H1 (cell line): ENCODE measurements at regions not wholly inside any gene's neighbourhood (a gene's known extent, or its start where the extent isn't known, plus 50 kb on each side); places are given as distances from the start of the nearest gene placed in this dataset.

Source experiments
- CTCF ChIA-PET: fragments of 300-600 bp; sonication (Branson Sonifier 250); formaldehyde crosslinking; loops from one replicate; lab custom pipeline; 2021; ENCODE audit not compliant: partially characterized antibody; lab: Charles Lee
- POLR2A ChIA-PET: fragments of 300-600 bp; sonication (Branson Sonifier 250); formaldehyde crosslinking; loops from one replicate; lab custom pipeline; 2021; ENCODE audit warnings: inconsistent platforms; ENCODE audit not compliant: partially characterized antibody; lab: Charles Lee
- DNase-seq, 2 experiments: peaks; one replicate each; pipeline versions ENCODE4 v3.0.0 to v3.0.0-alpha.2; 2010 to 2022; ENCODE audit warnings: low spot score in 2 of 2, low read depth in 1 of 2, mixed read lengths in 1 of 2
- FAIRE-seq: peaks from 2 replicates; lab custom pipeline; 2011; peaks lifted over from hg19 to GRCh38; lab: Jason Lieb, UNC
- H2AFZ ChIP-seq: 2 replicates; pipeline ENCODE4 v1.8.1; 2012; ENCODE audit warnings: low read length, inconsistent platforms
- H2AK5ac ChIP-seq: 2 replicates; pipeline ENCODE4 v1.6.1; 2013; ENCODE audit warnings: low read depth, low read length
- H2BK120ac ChIP-seq: replicated peaks from 2 replicates; pipeline ENCODE3; 2013; ENCODE audit warnings: low read depth, low read length, inconsistent platforms
- H2BK12ac ChIP-seq: 2 replicates; pipeline ENCODE4 v1.6.1; 2013; ENCODE audit warnings: low read depth, low read length
- H2BK15ac ChIP-seq: 2 replicates; pipeline ENCODE4 v1.6.1; 2013; ENCODE audit warnings: low read length
- H2BK20ac ChIP-seq: 2 replicates; pipeline ENCODE4 v1.6.1; 2013; ENCODE audit warnings: low read length
- H2BK5ac ChIP-seq: 2 replicates; pipeline ENCODE4 v1.6.1; 2013; ENCODE audit warnings: low read depth, low read length
- H3K14ac ChIP-seq: 2 replicates; pipeline ENCODE4 v1.6.1; 2013; ENCODE audit warnings: inconsistent platforms; ENCODE audit not compliant: insufficient read length
- H3K18ac ChIP-seq: 2 replicates; pipeline ENCODE4 v1.6.1; 2013; ENCODE audit warnings: low read length; ENCODE audit errors: extremely low read depth
- H3K23ac ChIP-seq: 2 replicates; pipeline ENCODE4 v1.6.1; 2013; ENCODE audit warnings: inconsistent platforms; ENCODE audit not compliant: insufficient read length
- H3K23me2 ChIP-seq: 2 replicates; pipeline ENCODE4 v1.6.1; 2013; ENCODE audit warnings: low read depth, low read length
- H3K27ac ChIP-seq: 2 replicates; pipeline ENCODE4 v1.6.1; 2011; ENCODE audit warnings: low read depth, low read length, inconsistent platforms
- H3K27me3 ChIP-seq, 4 experiments: replicated peaks in 1 of 4; 1 replicate in 1 of 4; 2 replicates in 3 of 4; pipeline versions ENCODE4 v1.6.1 to v1.8.1; 2011 to 2013; ENCODE audit warnings: low read length in 3 of 4, mild to moderate bottlenecking in 3 of 4, inconsistent platforms in 2 of 4, mixed read lengths in 2 of 4, moderate library complexity in 1 of 4; ENCODE audit not compliant: control insufficient read depth in 3 of 4, insufficient read depth in 3 of 4; ENCODE audit errors: extremely low read depth in 1 of 4
- H3K36me3 ChIP-seq, 4 experiments: 2 replicates each; pipeline versions ENCODE4 v1.6.1 to v1.8.1; 2011 to 2013; ENCODE audit warnings: mild to moderate bottlenecking in 4 of 4, low read length in 3 of 4, moderate library complexity in 2 of 4, control low read depth in 1 of 4, inconsistent platforms in 1 of 4; ENCODE audit not compliant: insufficient read depth in 4 of 4, control insufficient read depth in 2 of 4
- H3K4ac ChIP-seq: replicated peaks from 2 replicates; pipeline ENCODE3; 2013; ENCODE audit warnings: low read length, low read depth, mixed read lengths, inconsistent platforms; ENCODE audit not compliant: insufficient read length
- H3K4me1 ChIP-seq, 4 experiments: replicated peaks in 1 of 4; 1 replicate in 1 of 4; 2 replicates in 3 of 4; pipeline versions ENCODE4 v1.6.1 to v1.8.1; 2011 to 2013; ENCODE audit warnings: low read length in 3 of 4, inconsistent platforms in 2 of 4, mixed read lengths in 1 of 4; ENCODE audit not compliant: insufficient read depth in 4 of 4, control insufficient read depth in 3 of 4
- H3K4me2 ChIP-seq, 2 experiments: 2 replicates each; pipeline versions ENCODE4 v1.6.1 to v1.8.1; 2011 to 2013; ENCODE audit warnings: low read depth in 2 of 2, low read length in 2 of 2, control low read depth in 1 of 2, inconsistent platforms in 1 of 2, mild to moderate bottlenecking in 1 of 2; ENCODE audit not compliant: insufficient read depth in 1 of 2
- H3K4me3 ChIP-seq, 4 experiments: fragments of 200-600, 300-600 bp in 1 of 4; sonication (generic), shearing (Covaris generic), sonication (Bioruptor Twin) in 1 of 4; 2 replicates each; pipeline versions ENCODE4 v1.5.1 to v1.8.1; 2011 to 2016; ENCODE audit warnings: low read length in 4 of 4, low read depth in 3 of 4, control low read depth in 2 of 4, inconsistent platforms in 2 of 4, mild to moderate bottlenecking in 2 of 4, mixed read lengths in 1 of 4, moderate library complexity in 1 of 4; ENCODE audit not compliant: insufficient read depth in 2 of 4; ENCODE audit errors: extremely low read depth in 1 of 4
- H3K56ac ChIP-seq: replicated peaks from 2 replicates; pipeline ENCODE3; 2013; ENCODE audit warnings: low read depth, mild to moderate bottlenecking, mixed read lengths, low read length, inconsistent platforms; ENCODE audit not compliant: insufficient read length
- H3K79me1 ChIP-seq: 2 replicates; pipeline ENCODE4 v1.6.1; 2013; ENCODE audit warnings: low read depth, low read length, control low read depth
- H3K79me2 ChIP-seq, 2 experiments: 2 replicates each; pipeline versions ENCODE4 v1.6.1 to v1.8.1; 2012 to 2013; ENCODE audit warnings: low read length in 2 of 2, mild to moderate bottlenecking in 2 of 2, inconsistent platforms in 1 of 2; ENCODE audit not compliant: insufficient read depth in 2 of 2, control insufficient read depth in 1 of 2
- H3K9ac ChIP-seq, 4 experiments: replicated peaks in 1 of 4; 1 replicate in 1 of 4; 2 replicates in 3 of 4; pipeline versions ENCODE4 v1.6.1 to v1.8.1; 2011 to 2013; ENCODE audit warnings: low read depth in 3 of 4, low read length in 3 of 4, control low read depth in 2 of 4, mild to moderate bottlenecking in 2 of 4, moderate library complexity in 2 of 4, inconsistent platforms in 1 of 4; ENCODE audit errors: extremely low read depth in 1 of 4
- H3K9me3 ChIP-seq, 2 experiments: 2 replicates each; pipeline versions ENCODE4 v1.6.1 to v1.8.1; 2012 to 2013; ENCODE audit warnings: mild to moderate bottlenecking in 2 of 2, moderate library complexity in 2 of 2, control low read depth in 1 of 2, inconsistent platforms in 1 of 2, low read depth in 1 of 2, low read length in 1 of 2, mixed read lengths in 1 of 2; ENCODE audit not compliant: insufficient read depth in 2 of 2
- H4K20me1 ChIP-seq, 2 experiments: replicated peaks in 1 of 2; 2 replicates each; pipeline versions ENCODE3 to v1.8.1; 2011 to 2013; ENCODE audit warnings: inconsistent platforms in 2 of 2, low read length in 2 of 2, mild to moderate bottlenecking in 1 of 2; ENCODE audit not compliant: insufficient read depth in 2 of 2, control insufficient read depth in 1 of 2
- H4K5ac ChIP-seq: 2 replicates; pipeline ENCODE4 v1.6.1; 2013; ENCODE audit warnings: low read length, low read depth, mixed read lengths, inconsistent platforms; ENCODE audit not compliant: insufficient read length
- H4K8ac ChIP-seq: 2 replicates; pipeline ENCODE4 v1.8.0; 2013; ENCODE audit warnings: mild to moderate bottlenecking, moderate library complexity, low read length, inconsistent platforms; ENCODE audit not compliant: insufficient read depth; ENCODE audit errors: extremely low read depth
- H4K91ac ChIP-seq: replicated peaks from 2 replicates; pipeline ENCODE3; 2013; ENCODE audit warnings: low read length, mixed read lengths, inconsistent platforms; ENCODE audit not compliant: insufficient read length
- NRF1 ChIP-seq: IDR thresholded peaks from 2 replicates; pipeline ENCODE4 v1.6.1; 2011; ENCODE audit warnings: mild to moderate bottlenecking, low read depth, low read length, improper control_type of control experiment
- WGBS, 2 experiments: shearing (Covaris generic) in 1 of 2; methylation state at CpG; one replicate each; pipeline versions ENCODE4 v1.1.6 to v1.1.7; 2013 to 2015; ENCODE audit warnings: low lambda C conversion rate in 2 of 2, mixed read lengths in 2 of 2, inconsistent platforms in 1 of 2, low coverage in 1 of 2, missing lambda C conversion rate in 1 of 2; ENCODE audit not compliant: insufficient replicate concordance in 2 of 2, insufficient coverage in 1 of 2, insufficient read length in 1 of 2; ENCODE audit errors: extremely low coverage in 1 of 2, missing lambda C conversion rate in 1 of 2; 5-methylcytosine and 5-hydroxymethylcytosine counted together

- H3K4me1 ChIP-seq, result no peaks in the 10 kb centered on the region
- no peak overlapping the region for H2BK15ac ChIP-seq
- H3K36me3 ChIP-seq, result no peaks in the 10 kb centered on the region
- H3K23ac ChIP-seq, result no peak overlapping the region
- H2AFZ ChIP-seq, result no peak overlapping the region
- no peak overlapping the region for H4K91ac ChIP-seq
- no peak overlapping the region for H3K56ac ChIP-seq
- no peak overlapping the region for H3K4me2 ChIP-seq
- H3K9ac ChIP-seq, result no peak overlapping the region
- FAIRE-seq, result no peak
- H3K23me2 ChIP-seq, result no peaks in the 10 kb centered on the region
- H2BK20ac ChIP-seq, result no peak overlapping the region
- no peak overlapping the region for H2BK12ac ChIP-seq
- no peaks in the 10 kb centered on the region for H3K79me2 ChIP-seq
- WGBS, 2 experiments, result 94% methylated on average over 1 of the region's 1 CpG; no CpG with 5 or more reads in 1 of the 2 experiments
- no peak overlapping the region for H2BK5ac ChIP-seq
- H4K8ac ChIP-seq, result no peak overlapping the region
- H4K5ac ChIP-seq, result no peak overlapping the region
- no peaks in the 10 kb centered on the region for H3K79me1 ChIP-seq
- H4K20me1 ChIP-seq, result no peaks in the 10 kb centered on the region
- H3K27ac ChIP-seq, result no peak overlapping the region
- TF ChIP-seq NRF1, result no peak
- TF ChIP-seq, all 59 proteins: peak for 0
- CTCF ChIA-PET, result no interaction called here
- Histone ChIP-seq H3K14ac (no peak overlapping the region), H2AK5ac (no peak overlapping the region), H3K4ac (no peak overlapping the region), H3K18ac (no peak overlapping the region), H2BK120ac (no peak overlapping the region), H3K27me3 (no peaks in the 10 kb centered on the region), H3K4me3 (no peak overlapping the region), H3K9me3 (no peaks in the 10 kb centered on the region)
- POLR2A ChIA-PET, result no interaction called here
- no peak for DNase-seq
Measured at GRCh38 chr2:22822835-22823234, 562.1 kb upstream of the KLHL29 start.
